ENCODE measurements at regions not wholly inside any gene's neighbourhood (a gene's known extent, or its start where the extent isn't known, plus 50 kb on each side); places are given as distances from the start of the nearest gene placed in this dataset.

- TF ChIP-seq EZH2phosphoT487 (IDR thresholded peaks at IDR 0.05; ENCODE audit: borderline replicate concordance), result no peak
- TF ChIP-seq CTCF (conservative IDR thresholded peaks at IDR 0.05; ENCODE audit: low read length), result no peak
- no peak overlapping the region for H3K4me3 ChIP-seq (ENCODE audit: low read length, poor library complexity, severe bottlenecking)
- H3K27me3 ChIP-seq (ENCODE audit: insufficient read depth, low read length, poor library complexity, severe bottlenecking), result no peaks in the 10 kb centered on the region
- no peak overlapping the region for H3K4me2 ChIP-seq (ENCODE audit: low read depth, low read length, poor library complexity, severe bottlenecking)
- H3K9ac ChIP-seq (ENCODE audit: low read depth, low read length, poor library complexity, severe bottlenecking), result no peak overlapping the region
- no peaks in the 10 kb centered on the region for H3K9me2 ChIP-seq (replicated peaks; ENCODE audit: low read depth, low read length)
- no peaks in the 10 kb centered on the region for H3K4me1 ChIP-seq (ENCODE audit: insufficient read depth, low read length, poor library complexity, severe bottlenecking)
- no peaks in the 10 kb centered on the region; the same call in 1 of the 2 replicates for H3K9me3 ChIP-seq (ENCODE audit: insufficient read depth, low read depth, low read length)
- H2AFZ ChIP-seq (ENCODE audit: low read length), result no peak overlapping the region
- H3K36me3 ChIP-seq (ENCODE audit: insufficient read depth, low read length), result no peaks in the 10 kb centered on the region
- H3F3A ChIP-seq (ENCODE audit: low read depth), result no peaks in the 10 kb centered on the region
- no peaks in the 10 kb centered on the region for H4K20me1 ChIP-seq (ENCODE audit: insufficient read depth, low read length, poor library complexity, severe bottlenecking)
- H3K79me2 ChIP-seq (ENCODE audit: insufficient read depth, low read length), result no peaks in the 10 kb centered on the region
These were observed 229.5 kb upstream of the PAPPA start for GRCh38 chr9:115923903-115924668.

- H3K36me3 ChIP-seq (ENCODE audit: insufficient read depth, low read length), result no peaks in the 10 kb centered on the region
- TF ChIP-seq CTCF (conservative IDR thresholded peaks at IDR 0.05; ENCODE audit: low read length), result no peak
- no peak for TF ChIP-seq EZH2phosphoT487 (IDR thresholded peaks at IDR 0.05; ENCODE audit: borderline replicate concordance)
- no peaks in the 10 kb centered on the region for H3K4me1 ChIP-seq (ENCODE audit: insufficient read depth, low read length, poor library complexity, severe bottlenecking)
- no peak overlapping the region for H3K9ac ChIP-seq (ENCODE audit: low read depth, low read length, poor library complexity, severe bottlenecking)
- no peak overlapping the region for H3K4me2 ChIP-seq (ENCODE audit: low read depth, low read length, poor library complexity, severe bottlenecking)
- H3F3A ChIP-seq (ENCODE audit: low read depth), result no peaks in the 10 kb centered on the region
- H3K9me3 ChIP-seq (ENCODE audit: insufficient read depth, low read depth, low read length), result no peaks in the 10 kb centered on the region; the same call in 1 of the 2 replicates
- H3K27me3 ChIP-seq (ENCODE audit: insufficient read depth, low read length, poor library complexity, severe bottlenecking), result no peaks in the 10 kb centered on the region
- H3K4me3 ChIP-seq (ENCODE audit: low read length, poor library complexity, severe bottlenecking), result no peak overlapping the region
- H4K20me1 ChIP-seq (ENCODE audit: insufficient read depth, low read length, poor library complexity, severe bottlenecking), result no peaks in the 10 kb centered on the region
- H3K79me2 ChIP-seq (ENCODE audit: insufficient read depth, low read length), result no peaks in the 10 kb centered on the region
- no peak overlapping the region for H2AFZ ChIP-seq (ENCODE audit: low read length)
- no peaks in the 10 kb centered on the region for H3K9me2 ChIP-seq (replicated peaks; ENCODE audit: low read depth, low read length)
These were observed 229.0 kb upstream of the PAPPA start for GRCh38 chr9:115924669-115924987.

DNA sequence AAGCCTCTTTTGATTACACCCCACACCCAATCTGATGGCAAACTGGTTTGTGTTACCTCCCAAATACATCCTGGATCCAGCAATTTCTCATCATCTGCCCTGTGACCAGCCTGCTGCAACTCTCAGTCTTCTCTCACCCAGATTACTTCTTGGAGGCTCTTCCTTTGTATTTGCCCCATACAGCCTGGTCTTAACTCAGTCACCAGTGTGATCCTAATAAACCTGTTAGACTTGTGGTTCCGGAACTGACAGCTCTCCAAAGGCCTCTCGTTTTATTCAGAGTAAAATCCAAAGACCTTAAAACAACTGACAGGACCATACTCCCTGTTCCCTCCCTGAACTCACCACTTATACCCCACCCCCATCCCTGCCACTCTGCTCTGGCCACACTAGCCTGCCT is 228.2 kb upstream of the PAPPA start:
- Histone ChIP-seq H3K4me2 (ENCODE audit: low read depth, low read length, poor library complexity, severe bottlenecking) (no peak overlapping the region), H3K27me3 (ENCODE audit: insufficient read depth, low read length, poor library complexity, severe bottlenecking) (no peaks in the 10 kb centered on the region), H3K79me2 (ENCODE audit: insufficient read depth, low read length) (no peaks in the 10 kb centered on the region), H3K9me3 (ENCODE audit: insufficient read depth, low read depth, low read length) (no peaks in the 10 kb centered on the region; the same call in 1 of the 2 replicates), H3F3A (ENCODE audit: low read depth) (no peaks in the 10 kb centered on the region), H4K20me1 (ENCODE audit: insufficient read depth, low read length, poor library complexity, severe bottlenecking) (no peaks in the 10 kb centered on the region), H3K9ac (ENCODE audit: low read depth, low read length, poor library complexity, severe bottlenecking) (no peak overlapping the region), H3K9me2 (replicated peaks; ENCODE audit: low read depth, low read length) (no peaks in the 10 kb centered on the region), H2AFZ (ENCODE audit: low read length) (no peak overlapping the region), H3K36me3 (ENCODE audit: insufficient read depth, low read length) (no peaks in the 10 kb centered on the region), H3K4me1 (ENCODE audit: insufficient read depth, low read length, poor library complexity, severe bottlenecking) (no peaks in the 10 kb centered on the region), H3K4me3 (ENCODE audit: low read length, poor library complexity, severe bottlenecking) (no peak overlapping the region)
- TF ChIP-seq EZH2phosphoT487 (IDR thresholded peaks at IDR 0.05; ENCODE audit: borderline replicate concordance), result no peak
- TF ChIP-seq CTCF (conservative IDR thresholded peaks at IDR 0.05; ENCODE audit: low read length), result no peak

Measured in Loucy (cell line).